ENCODE measurements at regions not wholly inside any gene's neighbourhood (a gene's known extent, or its start where the extent isn't known, plus 50 kb on each side); places are given as distances from the start of the nearest gene placed in this dataset.

GRCh38 chr13:58991826-58992477, 1171.8 kb downstream of the DIAPH3 start:
- TF ChIP-seq ZFP3 (CRISPR knock-in tag; IDR thresholded peaks at IDR 0.05) (no peak), ISL1 (CRISPR knock-in tag; IDR thresholded peaks at IDR 0.05) (no peak), RARB (CRISPR knock-in tag; IDR thresholded peaks at IDR 0.05) (no peak), CREB5 (CRISPR knock-in tag; IDR thresholded peaks at IDR 0.05; ENCODE audit: low read depth) (no peak), CSRNP3 (CRISPR knock-in tag; IDR thresholded peaks at IDR 0.05) (no peak), BACH2 (CRISPR knock-in tag; IDR thresholded peaks at IDR 0.05; ENCODE audit: borderline replicate concordance) (no peak), SNAI2 (CRISPR knock-in tag; IDR thresholded peaks at IDR 0.05) (no peak), ZNF8 (CRISPR knock-in tag; IDR thresholded peaks at IDR 0.05) (no peak), TOX (CRISPR knock-in tag; IDR thresholded peaks at IDR 0.05; ENCODE audit: borderline replicate concordance) (no peak)

Data from SK-N-SH treated with all-trans-retinoic acid at 6 μM for 48 hours (cell line).